ENCODE measurements at regions not wholly inside any gene's neighbourhood (a gene's known extent, or its start where the extent isn't known, plus 50 kb on each side); places are given as distances from the start of the nearest gene placed in this dataset.

DNA sequence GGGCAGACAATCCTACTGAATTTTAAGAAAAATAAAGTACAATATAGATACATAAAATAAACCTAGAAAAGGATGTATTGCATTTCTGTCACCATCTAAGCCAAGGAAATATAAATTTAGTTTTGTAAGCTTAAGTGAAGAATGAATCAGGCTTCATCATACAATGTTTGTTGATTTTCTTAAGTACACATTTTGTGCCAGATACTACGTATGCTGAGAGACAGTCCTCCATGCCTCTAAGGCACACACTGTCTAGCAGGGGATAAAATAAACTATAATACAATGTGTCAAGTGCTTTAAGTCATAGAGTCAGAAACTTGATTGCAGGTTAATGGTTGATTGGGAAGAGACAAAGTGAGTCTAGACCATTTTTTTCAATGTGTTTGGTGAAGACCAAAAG is 465.7 kb downstream of the TBC1D4 start:
- TF ChIP-seq, protein P1, sequence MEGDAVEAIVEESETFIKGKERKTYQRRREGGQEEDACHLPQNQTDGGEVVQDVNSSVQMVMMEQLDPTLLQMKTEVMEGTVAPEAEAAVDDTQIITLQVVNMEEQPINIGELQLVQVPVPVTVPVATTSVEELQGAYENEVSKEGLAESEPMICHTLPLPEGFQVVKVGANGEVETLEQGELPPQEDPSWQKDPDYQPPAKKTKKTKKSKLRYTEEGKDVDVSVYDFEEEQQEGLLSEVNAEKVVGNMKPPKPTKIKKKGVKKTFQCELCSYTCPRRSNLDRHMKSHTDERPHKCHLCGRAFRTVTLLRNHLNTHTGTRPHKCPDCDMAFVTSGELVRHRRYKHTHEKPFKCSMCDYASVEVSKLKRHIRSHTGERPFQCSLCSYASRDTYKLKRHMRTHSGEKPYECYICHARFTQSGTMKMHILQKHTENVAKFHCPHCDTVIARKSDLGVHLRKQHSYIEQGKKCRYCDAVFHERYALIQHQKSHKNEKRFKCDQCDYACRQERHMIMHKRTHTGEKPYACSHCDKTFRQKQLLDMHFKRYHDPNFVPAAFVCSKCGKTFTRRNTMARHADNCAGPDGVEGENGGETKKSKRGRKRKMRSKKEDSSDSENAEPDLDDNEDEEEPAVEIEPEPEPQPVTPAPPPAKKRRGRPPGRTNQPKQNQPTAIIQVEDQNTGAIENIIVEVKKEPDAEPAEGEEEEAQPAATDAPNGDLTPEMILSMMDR (IDR thresholded peaks at IDR 0.05; ENCODE audit: unreplicated experiment): no peak
- no peaks in the 10 kb centered on the region for H3K4me1 Mint-ChIP-seq
- DNase-seq (ENCODE audit: low spot score in 2 of 2, unreplicated experiment in 2 of 2): no peak
- H3K27ac Mint-ChIP-seq: no peak overlapping the region
- H3K4me3 Mint-ChIP-seq: no peak overlapping the region
- H3K36me3 Mint-ChIP-seq: no peaks in the 10 kb centered on the region
- H3K9me3 Mint-ChIP-seq: no peaks in the 10 kb centered on the region
- peaks cover 29% of the 10 kb centered on the region for H3K27me3 Mint-ChIP-seq (ENCODE audit: low read depth)

DNA sequence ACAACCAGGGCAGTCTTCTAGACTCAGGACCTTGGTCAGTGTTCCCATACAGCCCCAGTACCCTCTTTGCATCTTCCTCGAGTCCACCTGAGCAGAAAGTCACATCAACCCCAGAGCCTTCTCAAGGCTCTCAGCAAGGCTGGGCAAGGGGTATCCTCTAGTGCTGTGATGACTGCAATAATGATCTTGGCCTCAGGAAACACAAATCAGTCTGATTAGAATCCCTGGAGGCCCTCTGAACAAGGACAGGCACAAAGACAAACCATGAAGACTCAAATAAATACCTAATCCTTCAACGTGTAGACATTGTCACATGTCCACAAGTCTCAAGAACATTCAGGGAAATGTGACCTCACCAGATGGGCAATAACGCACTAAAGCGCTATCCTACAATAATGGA is 468.2 kb downstream of the TBC1D4 start:
- TF ChIP-seq, protein P1 (IDR thresholded peaks at IDR 0.05; ENCODE audit: unreplicated experiment): no peak
- no peak overlapping the region for H3K27ac Mint-ChIP-seq
- H3K9me3 Mint-ChIP-seq: no peaks in the 10 kb centered on the region
- H3K4me1 Mint-ChIP-seq: no peaks in the 10 kb centered on the region
- no peak overlapping the region for H3K4me3 Mint-ChIP-seq
- DNase-seq (ENCODE audit: low spot score in 2 of 2, unreplicated experiment in 2 of 2): no peak
- no peaks in the 10 kb centered on the region for H3K36me3 Mint-ChIP-seq
- H3K27me3 Mint-ChIP-seq (ENCODE audit: low read depth): peaks cover 26% of the 10 kb centered on the region

DNA sequence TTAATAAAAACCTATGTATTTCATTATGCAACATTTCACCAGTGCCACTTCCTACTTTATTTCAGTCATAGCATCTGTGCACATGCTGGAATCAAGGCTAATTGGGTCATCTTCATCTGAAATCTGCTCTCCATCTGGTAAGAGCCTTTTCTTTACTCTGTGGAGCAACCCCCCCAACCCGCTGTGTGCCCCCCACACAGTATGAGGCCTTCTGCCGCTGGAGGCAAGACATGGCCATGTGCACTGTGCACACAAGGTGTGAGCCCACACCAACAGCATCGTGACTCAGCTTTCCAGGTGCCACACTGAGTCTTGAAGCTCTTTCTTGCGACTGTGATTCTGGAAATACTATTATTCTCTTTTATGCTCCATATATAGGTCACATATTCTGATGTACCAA is 471.0 kb downstream of the TBC1D4 start:
- Mint-ChIP-seq H3K9me3 (no peaks in the 10 kb centered on the region), H3K4me1 (no peaks in the 10 kb centered on the region), H3K27ac (no peak overlapping the region), H3K36me3 (no peaks in the 10 kb centered on the region), H3K27me3 (ENCODE audit: low read depth) (peaks cover 25% of the 10 kb centered on the region), H3K4me3 (no peak overlapping the region)
- TF ChIP-seq, protein P1 (IDR thresholded peaks at IDR 0.05; ENCODE audit: unreplicated experiment): no peak
- DNase-seq (ENCODE audit: low spot score in 2 of 2, unreplicated experiment in 2 of 2): no peak

DNA sequence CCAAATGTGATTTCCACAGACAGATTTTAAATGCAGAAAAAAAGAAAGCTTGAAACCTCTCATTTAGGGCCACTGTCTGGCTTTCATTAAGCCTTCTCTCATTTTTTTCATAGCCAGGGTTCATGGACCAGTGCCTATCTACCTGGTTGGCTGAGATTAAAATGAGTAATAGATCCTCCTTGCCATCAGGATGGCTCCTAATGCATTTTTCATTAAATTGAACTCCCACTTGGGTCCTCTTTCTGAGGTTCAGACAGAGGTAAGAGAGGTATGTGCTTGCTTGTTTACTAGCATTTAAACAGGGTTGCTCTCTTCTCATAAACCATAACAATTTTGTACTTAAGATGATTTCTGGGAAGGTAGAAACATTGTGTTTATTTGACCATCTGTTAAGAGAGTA is 473.0 kb downstream of the TBC1D4 start:
- Mint-ChIP-seq H3K36me3 (no peaks in the 10 kb centered on the region), H3K4me3 (no peak overlapping the region), H3K27ac (no peak overlapping the region), H3K4me1 (no peaks in the 10 kb centered on the region), H3K27me3 (ENCODE audit: low read depth) (peaks cover 17% of the 10 kb centered on the region), H3K9me3 (no peaks in the 10 kb centered on the region)
- TF ChIP-seq, protein P1 (IDR thresholded peaks at IDR 0.05; ENCODE audit: unreplicated experiment): no peak
- no peak for DNase-seq (ENCODE audit: low spot score in 2 of 2, unreplicated experiment in 2 of 2)

DNA sequence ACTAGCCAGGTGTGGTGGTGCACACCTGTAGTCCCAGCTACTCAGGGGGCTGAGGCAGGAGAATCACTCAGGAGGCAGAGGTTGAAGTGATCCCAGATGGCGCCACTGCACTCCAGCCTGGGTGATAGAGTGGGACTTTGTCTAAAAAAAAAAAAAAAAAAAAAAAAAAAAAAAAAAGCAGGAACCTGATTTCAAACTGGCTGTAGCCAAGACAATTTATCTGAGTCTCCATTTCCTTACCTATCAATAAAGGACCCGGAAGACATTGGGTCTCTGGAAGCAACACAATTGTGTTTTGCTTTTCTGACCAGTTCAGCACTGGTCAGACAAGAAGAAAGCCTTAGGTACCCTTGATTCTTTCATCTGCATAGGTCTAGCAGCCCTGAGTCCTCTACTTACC is 491.0 kb downstream of the TBC1D4 start:
- no peak overlapping the region for H3K4me3 Mint-ChIP-seq
- TF ChIP-seq, protein P1 (IDR thresholded peaks at IDR 0.05; ENCODE audit: unreplicated experiment): no peak
- no peak overlapping the region for H3K27ac Mint-ChIP-seq
- peaks cover 4% of the 10 kb centered on the region for H3K27me3 Mint-ChIP-seq (ENCODE audit: low read depth)
- H3K36me3 Mint-ChIP-seq: no peaks in the 10 kb centered on the region
- no peaks in the 10 kb centered on the region for H3K4me1 Mint-ChIP-seq
- no peaks in the 10 kb centered on the region for H3K9me3 Mint-ChIP-seq
- no peak for DNase-seq (ENCODE audit: low spot score in 2 of 2, unreplicated experiment in 2 of 2)

DNA sequence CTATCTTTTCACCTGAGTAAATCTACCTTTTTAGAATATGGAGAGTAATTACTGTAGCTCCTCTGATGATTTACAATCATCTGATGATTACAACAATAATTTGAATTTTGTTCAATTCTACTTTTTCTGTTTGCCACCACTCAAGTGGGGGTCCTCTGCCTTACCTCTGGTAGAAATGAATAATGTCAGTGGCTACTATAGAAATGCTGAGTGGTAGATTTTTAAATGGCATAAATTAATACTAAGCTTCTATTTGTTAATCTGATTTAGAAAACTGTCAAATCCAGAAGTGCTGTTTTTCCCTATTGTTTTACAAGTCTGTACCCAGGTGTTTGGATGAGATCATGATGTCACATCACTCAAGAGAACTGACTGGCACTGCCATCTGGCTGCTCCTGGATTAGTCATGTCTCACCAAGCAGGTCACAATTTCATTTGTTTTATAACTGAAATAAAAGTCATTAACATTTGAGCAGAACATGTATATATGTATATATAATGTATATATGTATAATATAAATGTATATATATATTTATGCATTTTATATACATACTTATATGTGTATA is 494.8 kb downstream of the TBC1D4 start:
- Mint-ChIP-seq H3K4me3 (no peak overlapping the region), H3K27me3 (ENCODE audit: low read depth) (no peaks in the 10 kb centered on the region), H3K36me3 (no peaks in the 10 kb centered on the region), H3K9me3 (no peaks in the 10 kb centered on the region), H3K4me1 (no peaks in the 10 kb centered on the region), H3K27ac (no peak overlapping the region)
- no peak for DNase-seq (ENCODE audit: low spot score in 2 of 2, unreplicated experiment in 2 of 2)
- TF ChIP-seq, protein P1 (IDR thresholded peaks at IDR 0.05; ENCODE audit: unreplicated experiment): no peak
